Right hindlimb (tissue), 1 donor: ENCODE measurements at regions not wholly inside any gene's neighbourhood (a gene's known extent, or its start where the extent isn't known, plus 50 kb on each side); places are given as distances from the start of the nearest gene placed in this dataset.
"Not testable (repeated sequence)": the region's sequence is repeated elsewhere in the genome, so short reads cannot be mapped to it uniquely, and the experiment has no call there.

Experiments
- DNase-seq: peaks from one replicate; pipeline ENCODE4 v3.0.0-alpha.2; 2018

GRCh38 chr5:98157368-98157767, 616.1 kb upstream of the RGMB start:
- no peak for DNase-seq

- no peak for DNase-seq
Observed at GRCh38 chr5:98158440-98158839, 615.0 kb upstream of the RGMB start.

- no peak for DNase-seq
Observed at GRCh38 chr5:98163796-98164493, 609.5 kb upstream of the RGMB start.

GRCh38 chr5:98168871-98169270, 604.6 kb upstream of the RGMB start:
- DNase-seq: no peak

GRCh38 chr5:98170994-98171393, 602.5 kb upstream of the RGMB start:
- no peak for DNase-seq

GRCh38 chr5:98173334-98173733, 600.1 kb upstream of the RGMB start:
- no peak for DNase-seq

- no peak for DNase-seq
Observed at GRCh38 chr5:98175474-98175873, 598.0 kb upstream of the RGMB start.

- no peak for DNase-seq
Observed at GRCh38 chr5:98179791-98180755, 593.4 kb upstream of the RGMB start.

GRCh38 chr5:98186128-98186527, 587.3 kb upstream of the RGMB start:
- no peak for DNase-seq

GRCh38 chr5:98187945-98188344, 585.5 kb upstream of the RGMB start:
- no peak for DNase-seq

- not testable (repeated sequence) for DNase-seq
Observed at GRCh38 chr5:98190344-98190743, 583.1 kb upstream of the RGMB start.

- no peak for DNase-seq
Observed at GRCh38 chr5:98193921-98194760, 579.3 kb upstream of the RGMB start.

GRCh38 chr5:98200726-98201541, 572.5 kb upstream of the RGMB start:
- peak; percentile 39 for DNase-seq

- DNase-seq: no peak
Observed at GRCh38 chr5:98204798-98205197, 568.7 kb upstream of the RGMB start.

GRCh38 chr5:98205691-98206461, 567.6 kb upstream of the RGMB start:
- DNase-seq: no peak

- no peak for DNase-seq
Observed at GRCh38 chr5:98206566-98206965, 566.9 kb upstream of the RGMB start.

GRCh38 chr5:98209418-98209817, 564.0 kb upstream of the RGMB start:
- no peak for DNase-seq

GRCh38 chr5:98214240-98215051, 559.0 kb upstream of the RGMB start:
- peak; percentile 90 for DNase-seq

- no peak for DNase-seq
Observed at GRCh38 chr5:98217138-98217537, 556.3 kb upstream of the RGMB start.

GRCh38 chr5:98218838-98219237, 554.6 kb upstream of the RGMB start:
- no peak for DNase-seq

- DNase-seq: no peak
Observed at GRCh38 chr5:98227489-98227888, 546.0 kb upstream of the RGMB start.
